ENCODE measurements at regions not wholly inside any gene's neighbourhood (a gene's known extent, or its start where the extent isn't known, plus 50 kb on each side); places are given as distances from the start of the nearest gene placed in this dataset.
"Not testable (repeated sequence)": the region's sequence is repeated elsewhere in the genome, so short reads cannot be mapped to it uniquely, and the experiment has no call there.

GRCh38 chr11:23220086-23220485 is 359.8 kb upstream of the CCDC179 start:
- not testable (repeated sequence) for TF ChIP-seq POLR2A (IDR thresholded peaks at IDR 0.05; ENCODE audit: low read depth, low read length); TAF1 (IDR thresholded peaks at IDR 0.05; ENCODE audit: low read depth, low read length); POLR2AphosphoS5 (IDR thresholded peaks at IDR 0.05; ENCODE audit: low read depth, low read length); SPI1 (IDR thresholded peaks at IDR 0.05; ENCODE audit: low read depth, low read length); PAX5 (IDR thresholded peaks at IDR 0.05; ENCODE audit: insufficient read depth, low read length, severe bottlenecking)
